K562 (cell line): ENCODE measurements at regions not wholly inside any gene's neighbourhood (a gene's known extent, or its start where the extent isn't known, plus 50 kb on each side); places are given as distances from the start of the nearest gene placed in this dataset.

ENCODE experiments used
- ATAC-seq: fragments of 200-7000 bp; cut with Tn5 transposase; 3 replicates; pipeline ENCODE4 v1.9.1; 2020; ENCODE audit warnings: moderate library complexity
- BruUV-seq: library from RNA; stranded (reverse); fragments of 400-500 nt; replicated peaks from 2 replicates; lab custom pipeline; 2021; lab: Mats Ljungman, UMichigan
- CTCF ChIA-PET: fragments of 300-600 bp; formaldehyde crosslinking; extraction: SDS; loops from one replicate; lab custom pipeline; 2021; ENCODE audit warnings: low intra/inter-chr PET ratio; lab: Yijun Ruan, JAX
- POLR2A ChIA-PET: fragments of 300-600, 350-650 bp; sonication (Branson Sonifier 250); formaldehyde crosslinking; extraction: SDS; loops from one replicate; lab custom pipeline; 2021; ENCODE audit warnings: antibody characterized with exemption, inconsistent platforms; lab: Yijun Ruan, JAX
- DNase-seq, 4 experiments: peaks; one replicate each; pipeline versions ENCODE4 v3.0.0 to v3.0.0-alpha.2; 2011 to 2018; ENCODE audit warnings: low spot score in 3 of 4, mixed read lengths in 3 of 4; ENCODE audit errors: extremely low read depth in 1 of 4
- FAIRE-seq: peaks from 2 replicates; lab custom pipeline; 2011; peaks lifted over from hg19 to GRCh38; lab: Jason Lieb, UNC
- H2AFZ ChIP-seq: 2 replicates; pipeline ENCODE4 v1.6.0; 2011; ENCODE audit warnings: low read depth, low read length, control low read depth, inconsistent platforms
- H3K27ac ChIP-seq: fragments of 200-600 bp; 3 replicates; pipeline ENCODE4 v1.8.0; 2011; ENCODE audit warnings: low read depth, mild to moderate bottlenecking, control low read depth, inconsistent platforms, low read length, moderate library complexity, mixed read lengths; ENCODE audit errors: extremely low read depth
- H3K27me3 ChIP-seq, 2 experiments: fragments of 300-600 bp in 1 of 2; 2 replicates in 1 of 2; 3 replicates in 1 of 2; pipeline versions ENCODE4 v1.6.0 to v1.8.0; 2011; ENCODE audit warnings: inconsistent platforms in 2 of 2, low read length in 2 of 2, mild to moderate bottlenecking in 1 of 2, mixed read lengths in 1 of 2, moderate library complexity in 1 of 2; ENCODE audit not compliant: control insufficient read depth in 2 of 2, insufficient read depth in 2 of 2
- H3K36me3 ChIP-seq: fragments of 300-600 bp; 3 replicates; pipeline ENCODE4 v1.8.0; 2011; ENCODE audit warnings: mild to moderate bottlenecking, low read length, inconsistent platforms; ENCODE audit not compliant: control insufficient read depth, insufficient read depth
- H3K4me1 ChIP-seq, 2 experiments: fragments of 200-600 bp in 1 of 2; replicated peaks in 1 of 2; 2 replicates in 1 of 2; 3 replicates in 1 of 2; pipeline versions ENCODE4 v1.5.1 to v1.8.0; 2011; ENCODE audit warnings: inconsistent platforms in 2 of 2, low read length in 2 of 2, mild to moderate bottlenecking in 1 of 2, mixed read lengths in 1 of 2, moderate library complexity in 1 of 2; ENCODE audit not compliant: control insufficient read depth in 2 of 2, insufficient read depth in 2 of 2
- H3K4me2 ChIP-seq: 2 replicates; pipeline ENCODE4 v1.6.1; 2011; ENCODE audit warnings: low read length, control low read depth, inconsistent platforms, mixed read lengths; ENCODE audit not compliant: insufficient read depth
- H3K4me3 ChIP-seq: fragments of 200-600 bp; sonication (generic), shearing (Covaris generic); 2 replicates; pipeline ENCODE4 v1.5.1; 2016; ENCODE audit warnings: control low read depth, inconsistent platforms
- H3K79me2 ChIP-seq: fragments of 200-600 bp; 3 replicates; pipeline ENCODE4 v1.8.0; 2011; ENCODE audit warnings: low read length, inconsistent platforms; ENCODE audit not compliant: control insufficient read depth, insufficient read depth
- H3K9ac ChIP-seq, 2 experiments: 2 replicates each; pipeline versions ENCODE4 v1.6.0 to v1.6.1; 2011; ENCODE audit warnings: low read depth in 2 of 2, low read length in 2 of 2, control low read depth in 1 of 2, inconsistent platforms in 1 of 2, mild to moderate bottlenecking in 1 of 2, mixed read lengths in 1 of 2; ENCODE audit not compliant: insufficient read depth in 1 of 2
- H3K9me1 ChIP-seq: one replicate; pipeline ENCODE4 v1.6.0; 2011; ENCODE audit warnings: inconsistent platforms, mild to moderate bottlenecking, low read length, moderate library complexity; ENCODE audit not compliant: control insufficient read depth, insufficient read depth
- H3K9me3 ChIP-seq: replicated peaks from 2 replicates; pipeline ENCODE4 v1.5.1; 2011; ENCODE audit warnings: low read depth, low read length, inconsistent platforms; ENCODE audit not compliant: control insufficient read depth, insufficient read depth
- H4K20me1 ChIP-seq: replicated peaks from 2 replicates; pipeline ENCODE4 v1.6.1; 2011; ENCODE audit warnings: low read length, inconsistent platforms, mixed read lengths; ENCODE audit not compliant: control insufficient read depth, insufficient read depth
- BACH1 ChIP-seq: fragments of 200-800 bp; sonication (Bioruptor generic); IDR thresholded peaks from 2 replicates; pipeline ENCODE4 v1.6.1; 2016; ENCODE audit warnings: missing genetic modification characterization, missing compliant biosample characterization
- HNRNPK ChIP-seq: fragments of 200-400 bp; formaldehyde crosslinking; IDR thresholded peaks from one replicate; pipeline ENCODE4 v1.6.1; 2018; ENCODE audit warnings: mild to moderate bottlenecking, low read depth, low read length; ENCODE audit not compliant: poor library complexity, severe bottlenecking
- NCOA1 ChIP-seq: fragments of 450-650 bp; IDR thresholded peaks from 2 replicates; pipeline ENCODE4 v1.6.1; 2016; ENCODE audit warnings: low read depth
- NFXL1 ChIP-seq: fragments of 450-650 bp; formaldehyde crosslinking; IDR thresholded peaks from 2 replicates; pipeline ENCODE4 v1.4.0; 2021; ENCODE audit warnings: mild to moderate bottlenecking
- NR2C1 ChIP-seq, 2 experiments: fragments of 450-650 bp; IDR thresholded peaks; 2 replicates each; pipeline ENCODE4 v1.6.1; 2017; ENCODE audit warnings: mild to moderate bottlenecking in 2 of 2, antibody characterized with exemption in 1 of 2, inconsistent platforms in 1 of 2, missing compliant biosample characterization in 1 of 2, missing genetic modification characterization in 1 of 2
- PCBP2 ChIP-seq: fragments of 200-400 bp; formaldehyde crosslinking; IDR thresholded peaks from 2 replicates; pipeline ENCODE4 v1.6.1; 2018; ENCODE audit warnings: low read length, low read depth, mild to moderate bottlenecking, moderate library complexity; ENCODE audit not compliant: poor library complexity, severe bottlenecking
- RBBP5 ChIP-seq: fragments of 200-600 bp; sonication (generic); IDR thresholded peaks from 2 replicates; pipeline ENCODE4 v1.6.1; 2012; ENCODE audit warnings: borderline replicate concordance, mild to moderate bottlenecking, low read length, control low read depth, inconsistent platforms; ENCODE audit not compliant: insufficient read depth, poor library complexity, severe bottlenecking
- TAF7 ChIP-seq: fragments of 450-650 bp; IDR thresholded peaks from 2 replicates; pipeline ENCODE4 v1.6.1; 2016; ENCODE audit warnings: missing genetic modification characterization, missing compliant biosample characterization
- ZNF644 ChIP-seq: fragments of 200-800 bp; sonication (Bioruptor generic); IDR thresholded peaks from 2 replicates; pipeline ENCODE4 v1.6.1; 2016; ENCODE audit warnings: low read depth, missing genetic modification characterization, missing compliant biosample characterization
- ZNF696 ChIP-seq: fragments of 250-450 bp; sonication (Bioruptor Pico); conservative IDR thresholded peaks from 2 replicates; pipeline ENCODE4 v1.4.0; 2020; ENCODE audit warnings: mild to moderate bottlenecking, moderate library complexity
- WGBS: fragments of 100-300 bp; shearing (Covaris generic); methylation state at CpG from one replicate; pipeline ENCODE4 v1.1.6; 2016; ENCODE audit warnings: low coverage, mixed read lengths; ENCODE audit not compliant: insufficient coverage; ENCODE audit errors: missing lambda C conversion rate; 5-methylcytosine and 5-hydroxymethylcytosine counted together
- in situ Hi-C: fragments of 300-500 bp; cut with MboI; formaldehyde crosslinking; loops from 4 replicates; pipeline ENCODE4 v1.15.0; 2018; ENCODE audit warnings: inconsistent platforms, mixed read lengths
- intact Hi-C: fragments of 100-400 bp; cut with micrococcal nuclease; formaldehyde crosslinking; loops from 2 replicates; pipeline ENCODE4 v1.14.2; 2022
- TF ChIP-seq, protein P1 (sequence below): fragments of 450-650 bp; IDR thresholded peaks from 2 replicates; pipeline ENCODE4 v1.6.1; 2016; ENCODE audit warnings: antibody characterized with exemption
- TF ChIP-seq, protein P2 (sequence below): sonication (generic); formaldehyde crosslinking; IDR thresholded peaks from 2 replicates; pipeline ENCODE4 v1.8.1; 2023; ENCODE audit warnings: mild to moderate bottlenecking, missing genetic modification reagents
- TF ChIP-seq, protein P3 (sequence below): IDR thresholded peaks from 2 replicates; pipeline ENCODE4 v1.6.1; 2016; ENCODE audit warnings: missing genetic modification characterization, missing compliant biosample characterization

DNA sequence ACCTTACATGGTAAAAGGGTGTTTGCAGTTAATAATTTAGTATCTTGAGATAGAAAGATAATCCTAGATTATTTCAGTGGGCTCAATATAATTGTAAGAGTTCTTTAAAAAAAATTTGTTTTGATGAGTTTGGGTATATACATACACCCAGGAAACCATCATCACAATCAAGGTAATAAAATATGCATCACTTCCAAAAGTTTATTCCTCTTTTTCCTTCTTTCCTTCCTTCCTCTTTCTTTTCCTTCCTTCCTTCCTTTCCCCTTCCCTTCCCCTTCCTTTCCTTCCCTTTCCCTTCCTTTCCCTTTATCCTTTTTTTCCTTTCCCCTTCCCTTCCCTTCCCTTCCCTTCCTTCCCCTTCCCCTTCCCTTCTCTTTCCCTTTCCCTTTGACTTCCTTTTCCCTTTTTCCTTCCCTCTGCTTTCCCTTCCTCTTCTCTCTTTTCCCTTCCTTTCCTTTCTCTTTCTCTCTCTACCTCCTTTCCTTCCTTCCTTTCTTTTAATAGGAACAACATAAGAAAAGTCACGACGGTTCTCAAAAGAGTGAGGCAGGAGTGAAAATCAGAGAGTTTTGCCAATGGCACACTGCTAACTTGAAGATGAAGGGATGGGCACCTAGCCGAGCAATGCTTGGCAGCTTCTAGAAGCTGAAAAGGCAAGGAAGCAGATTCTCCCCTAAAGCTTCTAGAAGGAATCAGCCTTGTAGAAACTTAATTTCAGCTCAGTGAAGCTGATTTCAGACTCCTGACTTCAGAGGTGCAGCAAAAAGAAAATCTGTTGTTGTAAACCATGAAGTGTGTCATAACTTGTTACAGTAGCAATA lies 2050.2 kb upstream of the AGA start:
- CTCF ChIA-PET = no interaction called here
- no peak overlapping the region for H2AFZ ChIP-seq
- no peak for FAIRE-seq

DNA sequence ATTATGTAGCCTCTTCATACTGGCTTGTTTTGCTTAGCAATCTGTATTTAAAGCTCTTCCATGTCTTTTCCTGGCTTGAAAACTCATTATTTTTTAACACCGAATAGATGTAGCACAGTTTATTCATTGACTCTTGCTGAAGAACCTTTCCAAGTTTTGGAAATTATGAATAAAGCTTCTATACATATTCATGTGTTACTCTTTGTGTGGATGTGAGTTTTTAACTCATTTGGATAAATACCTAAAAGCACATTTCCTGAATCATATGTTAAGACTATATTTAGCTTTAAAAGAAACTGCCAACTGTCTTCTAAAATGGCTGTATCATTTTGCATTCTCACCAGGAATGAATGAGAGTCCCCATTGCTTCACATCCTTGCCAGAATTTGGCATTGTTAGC lies 2061.7 kb upstream of the AGA start:
- CTCF ChIA-PET = no interaction called here
- no TSS peak for BruUV-seq
- intact Hi-C loops = no loop called here
- Histone ChIP-seq H3K9me1 (no peaks in the 10 kb centered on the region), H3K4me3 (no peak overlapping the region), H3K4me2 (no peak overlapping the region), H3K79me2 (no peaks in the 10 kb centered on the region), H3K27ac (no peak overlapping the region), H3K9ac (no peak overlapping the region), H3K36me3 (no peaks in the 10 kb centered on the region), H3K27me3 (no peaks in the 10 kb centered on the region), H2AFZ (no peak overlapping the region), H4K20me1 (no peaks in the 10 kb centered on the region), H3K4me1 (no peaks in the 10 kb centered on the region), H3K9me3 (no peaks in the 10 kb centered on the region)
- in situ Hi-C loops = no loop called here
- POLR2A ChIA-PET = no interaction called here
- DNase-seq (no peak), FAIRE-seq (no peak), ATAC-seq (no peak)
- 5% methylated on average over 1 of the region's 1 CpG for WGBS
- TF ChIP-seq, protein P1, sequence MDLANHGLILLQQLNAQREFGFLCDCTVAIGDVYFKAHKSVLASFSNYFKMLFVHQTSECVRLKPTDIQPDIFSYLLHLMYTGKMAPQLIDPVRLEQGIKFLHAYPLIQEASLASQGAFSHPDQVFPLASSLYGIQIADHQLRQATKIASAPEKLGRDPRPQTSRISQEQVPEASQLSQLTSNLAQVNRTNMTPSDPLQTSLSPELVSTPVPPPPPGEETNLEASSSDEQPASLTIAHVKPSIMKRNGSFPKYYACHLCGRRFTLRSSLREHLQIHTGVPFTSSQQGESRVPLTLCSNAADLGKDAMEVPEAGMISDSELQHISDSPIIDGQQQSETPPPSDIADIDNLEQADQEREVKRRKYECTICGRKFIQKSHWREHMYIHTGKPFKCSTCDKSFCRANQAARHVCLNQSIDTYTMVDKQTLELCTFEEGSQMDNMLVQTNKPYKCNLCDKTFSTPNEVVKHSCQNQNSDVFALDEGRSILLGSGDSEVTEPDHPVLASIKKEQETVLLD = no peak
- TF ChIP-seq BACH1 (tag) (no peak), NFXL1 (CRISPR knock-in tag) (no peak), NCOA1 (no peak), RBBP5 (no peak), ZNF696 (CRISPR knock-in tag) (no peak), TAF7 (tag) (no peak), ZNF644 (tag) (no peak)
- TF ChIP-seq, protein P2, sequence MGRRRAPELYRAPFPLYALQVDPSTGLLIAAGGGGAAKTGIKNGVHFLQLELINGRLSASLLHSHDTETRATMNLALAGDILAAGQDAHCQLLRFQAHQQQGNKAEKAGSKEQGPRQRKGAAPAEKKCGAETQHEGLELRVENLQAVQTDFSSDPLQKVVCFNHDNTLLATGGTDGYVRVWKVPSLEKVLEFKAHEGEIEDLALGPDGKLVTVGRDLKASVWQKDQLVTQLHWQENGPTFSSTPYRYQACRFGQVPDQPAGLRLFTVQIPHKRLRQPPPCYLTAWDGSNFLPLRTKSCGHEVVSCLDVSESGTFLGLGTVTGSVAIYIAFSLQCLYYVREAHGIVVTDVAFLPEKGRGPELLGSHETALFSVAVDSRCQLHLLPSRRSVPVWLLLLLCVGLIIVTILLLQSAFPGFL (CRISPR knock-in tag) = no peak
- TF ChIP-seq, protein P3, sequence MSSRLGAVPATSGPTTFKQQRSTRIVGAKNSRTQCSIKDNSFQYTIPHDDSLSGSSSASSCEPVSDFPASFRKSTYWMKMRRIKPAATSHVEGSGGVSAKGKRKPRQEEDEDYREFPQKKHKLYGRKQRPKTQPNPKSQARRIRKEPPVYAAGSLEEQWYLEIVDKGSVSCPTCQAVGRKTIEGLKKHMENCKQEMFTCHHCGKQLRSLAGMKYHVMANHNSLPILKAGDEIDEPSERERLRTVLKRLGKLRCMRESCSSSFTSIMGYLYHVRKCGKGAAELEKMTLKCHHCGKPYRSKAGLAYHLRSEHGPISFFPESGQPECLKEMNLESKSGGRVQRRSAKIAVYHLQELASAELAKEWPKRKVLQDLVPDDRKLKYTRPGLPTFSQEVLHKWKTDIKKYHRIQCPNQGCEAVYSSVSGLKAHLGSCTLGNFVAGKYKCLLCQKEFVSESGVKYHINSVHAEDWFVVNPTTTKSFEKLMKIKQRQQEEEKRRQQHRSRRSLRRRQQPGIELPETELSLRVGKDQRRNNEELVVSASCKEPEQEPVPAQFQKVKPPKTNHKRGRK (tag) = no peak

More for the DNA sequence above, 2050.2 kb upstream of the AGA start:
- H3K36me3 ChIP-seq = no peaks in the 10 kb centered on the region
- no peaks in the 10 kb centered on the region for H3K9me1 ChIP-seq
- no peaks in the 10 kb centered on the region for H3K9me3 ChIP-seq
- in situ Hi-C loops = no loop called here
- POLR2A ChIA-PET = no interaction called here
- 0% methylated on average over 3 of the region's 3 CpGs for WGBS
- DNase-seq (no peak), ATAC-seq (no peak)
- TF ChIP-seq HNRNPK (peak; percentile 21), NR2C1 (IDR thresholded peaks at IDR 0.05) (no peak), NR2C1 (tag; IDR thresholded peaks at IDR 0.05) (no peak), PCBP2 (peak; percentile 65)
- intact Hi-C loops = no loop called here
- H3K4me3 ChIP-seq = no peak overlapping the region
- no peak overlapping the region for H3K4me2 ChIP-seq
- H3K27ac ChIP-seq = no peak overlapping the region
- no peaks in the 10 kb centered on the region for H4K20me1 ChIP-seq
- no peak overlapping the region for H3K9ac ChIP-seq
- no peaks in the 10 kb centered on the region for H3K4me1 ChIP-seq
- no peaks in the 10 kb centered on the region for H3K27me3 ChIP-seq
- BruUV-seq = no TSS peak
- no peaks in the 10 kb centered on the region for H3K79me2 ChIP-seq
